A673 (cell line): ENCODE measurements at regions not wholly inside any gene's neighbourhood (a gene's known extent, or its start where the extent isn't known, plus 50 kb on each side); places are given as distances from the start of the nearest gene placed in this dataset.

ENCODE experiments used
- EZH2 ChIP-seq: fragments of 200-600 bp; sonication (generic); IDR thresholded peaks from 2 replicates; pipeline ENCODE4 v1.6.1; 2017; ENCODE audit warnings: borderline replicate concordance, low read depth, mild to moderate bottlenecking, mixed read lengths, antibody characterized with exemption, low read length; ENCODE audit not compliant: poor library complexity, severe bottlenecking
- TF ChIP-seq, protein P1 (sequence below): fragments of 300-800, 200-600 bp; sonication (generic); conservative IDR thresholded peaks from 2 replicates; pipeline ENCODE4 v1.5.1; 2017; ENCODE audit warnings: low read depth, mild to moderate bottlenecking, antibody characterized with exemption, low read length, moderate library complexity, mixed read lengths

DNA sequence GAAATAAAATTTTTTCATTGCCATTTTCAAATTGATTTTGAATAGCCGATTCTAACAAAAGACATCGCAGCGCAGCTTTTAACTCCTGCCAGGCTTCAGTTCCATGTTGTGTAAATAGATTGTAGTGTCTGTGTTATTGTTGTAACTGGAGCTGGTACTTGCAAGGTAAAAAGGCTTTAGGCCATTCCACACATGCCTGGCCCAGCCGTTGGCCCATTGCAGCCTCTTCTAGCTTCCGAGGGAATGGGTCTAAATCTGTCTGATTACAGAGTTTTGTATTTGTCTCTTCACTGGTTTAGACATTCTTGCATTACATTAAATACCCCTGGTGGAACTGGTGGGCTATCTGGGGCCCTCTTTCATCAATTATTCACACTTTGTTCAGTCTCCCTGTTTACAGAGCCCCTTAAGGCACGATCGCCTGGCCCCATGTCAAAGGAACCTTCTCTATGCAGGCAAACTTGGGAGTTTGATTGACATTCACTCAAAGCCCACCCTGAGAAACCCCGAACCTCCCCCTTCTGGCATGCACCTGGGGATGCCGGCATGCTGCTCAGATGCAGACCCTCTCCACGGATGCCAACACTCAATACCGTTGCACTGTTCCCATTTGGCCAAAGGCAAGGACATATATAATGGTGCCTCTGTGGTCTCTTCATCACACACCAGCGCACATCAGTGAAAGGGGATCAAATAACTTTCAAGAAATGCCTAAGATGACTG lies 281.7 kb upstream of the IRX2 start:
- TF ChIP-seq, protein P1, sequence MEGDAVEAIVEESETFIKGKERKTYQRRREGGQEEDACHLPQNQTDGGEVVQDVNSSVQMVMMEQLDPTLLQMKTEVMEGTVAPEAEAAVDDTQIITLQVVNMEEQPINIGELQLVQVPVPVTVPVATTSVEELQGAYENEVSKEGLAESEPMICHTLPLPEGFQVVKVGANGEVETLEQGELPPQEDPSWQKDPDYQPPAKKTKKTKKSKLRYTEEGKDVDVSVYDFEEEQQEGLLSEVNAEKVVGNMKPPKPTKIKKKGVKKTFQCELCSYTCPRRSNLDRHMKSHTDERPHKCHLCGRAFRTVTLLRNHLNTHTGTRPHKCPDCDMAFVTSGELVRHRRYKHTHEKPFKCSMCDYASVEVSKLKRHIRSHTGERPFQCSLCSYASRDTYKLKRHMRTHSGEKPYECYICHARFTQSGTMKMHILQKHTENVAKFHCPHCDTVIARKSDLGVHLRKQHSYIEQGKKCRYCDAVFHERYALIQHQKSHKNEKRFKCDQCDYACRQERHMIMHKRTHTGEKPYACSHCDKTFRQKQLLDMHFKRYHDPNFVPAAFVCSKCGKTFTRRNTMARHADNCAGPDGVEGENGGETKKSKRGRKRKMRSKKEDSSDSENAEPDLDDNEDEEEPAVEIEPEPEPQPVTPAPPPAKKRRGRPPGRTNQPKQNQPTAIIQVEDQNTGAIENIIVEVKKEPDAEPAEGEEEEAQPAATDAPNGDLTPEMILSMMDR, result no peak
- TF ChIP-seq EZH2, result no peak
